NCI-H2227 treated with DMSO at 0.1 percent for 48 hours (cell line): ENCODE measurements at regions not wholly inside any gene's neighbourhood (a gene's known extent, or its start where the extent isn't known, plus 50 kb on each side); places are given as distances from the start of the nearest gene placed in this dataset.

Experiments
- DNase-seq: peaks from one replicate; lab custom pipeline; 2025; lab: John Stamatoyannopoulos, UW

GRCh38 chr11:97963528-97964331 is 1057.0 kb upstream of the CNTN5 start:
- no peak for DNase-seq

DNA sequence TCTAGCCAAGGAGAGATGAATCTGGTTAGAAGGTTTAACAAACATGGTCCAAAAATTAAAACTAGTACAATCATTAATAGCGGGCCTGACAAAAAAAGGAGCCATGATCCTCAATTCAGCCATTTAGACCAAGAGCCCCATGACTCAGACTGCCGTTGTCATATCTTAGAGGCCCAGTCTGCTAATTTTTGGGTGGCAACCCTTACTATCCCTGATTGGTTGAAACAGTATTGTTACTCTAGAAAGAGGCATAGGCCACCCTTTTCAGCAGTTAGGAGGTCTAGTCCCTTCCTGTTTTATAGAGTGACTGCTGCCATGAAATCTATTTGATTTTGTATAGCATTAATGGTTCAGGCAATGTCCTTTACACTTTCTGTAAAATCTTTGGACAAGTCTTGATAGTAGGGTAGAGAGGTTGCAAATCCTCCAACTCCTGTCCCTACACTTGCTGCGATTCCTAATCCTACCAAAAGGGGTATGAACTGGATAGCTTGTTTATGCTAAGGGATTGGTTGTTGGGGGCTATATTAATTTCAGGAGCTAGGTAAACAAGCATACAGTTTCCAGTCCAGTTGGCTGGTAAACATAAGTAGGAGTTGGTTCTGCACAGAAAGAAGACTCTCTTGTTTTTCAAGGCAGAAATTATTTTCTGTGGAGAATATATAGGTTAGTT is 1056.3 kb upstream of the CNTN5 start:
- DNase-seq = no peak

DNA sequence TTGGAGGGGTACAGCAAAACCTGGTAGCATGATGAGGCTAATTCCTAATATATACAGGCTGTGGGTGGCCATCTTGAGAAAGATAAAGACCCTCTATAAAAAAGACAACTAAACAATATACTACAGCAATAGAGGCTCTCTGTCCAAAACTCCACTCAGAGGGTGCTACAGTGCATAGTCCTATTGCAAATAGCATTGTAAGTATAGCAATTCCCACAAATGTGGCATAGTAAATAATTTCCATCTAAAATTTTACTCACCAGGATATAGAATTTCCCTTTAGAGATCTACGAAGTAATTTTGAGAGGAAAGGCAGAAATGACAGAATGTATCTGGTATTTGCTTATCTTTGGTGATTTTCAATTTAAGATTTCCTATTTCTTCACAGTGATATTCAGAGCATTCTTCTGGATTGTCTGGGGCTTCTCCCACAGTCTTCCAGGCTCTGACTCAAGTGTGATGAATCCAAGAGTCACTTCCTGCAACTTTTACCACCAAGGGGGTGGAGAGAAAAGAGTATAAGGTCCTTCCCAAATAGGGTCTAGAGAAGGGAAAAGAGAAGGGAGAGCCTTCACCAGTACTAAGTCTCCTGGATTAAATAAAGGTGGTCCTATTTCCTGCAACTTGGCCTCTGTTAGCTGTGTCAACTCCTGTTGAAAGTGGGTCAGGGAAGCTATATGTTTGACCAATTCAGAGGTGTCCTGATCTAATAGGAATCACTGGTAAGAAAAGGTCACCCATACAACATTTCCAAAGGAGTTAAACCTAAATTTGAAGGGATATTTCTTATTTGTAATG is 1054.7 kb upstream of the CNTN5 start:
- no peak for DNase-seq

- DNase-seq = no peak
These were observed 1053.8 kb upstream of the CNTN5 start for GRCh38 chr11:97966901-97967300.

GRCh38 chr11:97968071-97968470 is 1052.7 kb upstream of the CNTN5 start:
- no peak for DNase-seq

DNA sequence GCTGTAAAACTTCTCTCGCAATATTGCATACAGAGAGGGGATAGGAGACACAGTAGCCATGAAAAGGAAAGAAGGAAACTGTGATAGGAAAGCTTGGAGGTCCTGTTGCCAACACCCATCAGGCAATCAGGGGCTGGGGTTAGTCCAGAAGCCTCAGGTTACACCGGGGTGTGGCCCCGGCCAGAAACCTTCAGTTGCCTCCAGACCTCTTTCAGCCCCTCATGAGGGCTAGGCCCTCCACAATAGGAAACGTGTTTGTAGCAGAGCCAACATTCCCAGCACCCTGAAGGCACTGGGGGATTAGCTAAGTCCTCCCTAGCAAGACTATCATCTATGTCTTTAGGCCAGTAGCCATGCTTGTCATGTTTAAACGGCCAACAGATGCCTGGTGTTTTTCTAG is 1048.0 kb upstream of the CNTN5 start:
- no peak for DNase-seq

DNA sequence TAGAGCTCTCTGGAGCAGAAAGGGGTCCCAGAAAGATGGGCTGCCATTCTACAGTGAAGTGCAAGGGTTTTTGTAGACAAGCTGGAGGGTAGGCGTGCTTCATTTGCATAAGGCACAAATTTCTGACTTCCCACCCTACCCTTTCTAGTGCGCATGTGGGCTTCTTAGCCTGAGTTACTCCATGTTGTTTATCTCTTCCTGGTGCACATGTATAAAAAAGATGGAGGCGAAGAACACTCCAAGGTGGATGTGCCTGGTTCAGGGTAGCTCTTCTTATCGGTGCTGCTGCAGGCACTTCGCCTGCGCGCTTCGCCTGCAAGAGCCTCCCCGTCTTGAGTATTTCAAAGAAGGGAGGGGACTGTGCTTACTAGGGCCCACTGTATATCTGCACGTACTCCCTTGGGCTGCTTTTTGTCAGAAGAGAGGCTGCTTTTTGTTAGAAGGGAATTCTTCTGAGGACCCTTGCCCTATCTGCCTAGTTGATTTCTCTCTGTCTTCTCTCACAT is 1047.3 kb upstream of the CNTN5 start:
- DNase-seq = no peak

GRCh38 chr11:97974798-97975498 is 1045.8 kb upstream of the CNTN5 start:
- no peak for DNase-seq

GRCh38 chr11:97977726-97978125 is 1043.0 kb upstream of the CNTN5 start:
- no peak for DNase-seq

GRCh38 chr11:97979741-97980140 is 1041.0 kb upstream of the CNTN5 start:
- no peak for DNase-seq

GRCh38 chr11:97982512-97982911 is 1038.2 kb upstream of the CNTN5 start:
- DNase-seq = no peak

- DNase-seq = no peak
These were observed 1031.6 kb upstream of the CNTN5 start for GRCh38 chr11:97989121-97989520.

- DNase-seq = no peak
These were observed 1030.4 kb upstream of the CNTN5 start for GRCh38 chr11:97990162-97990920.

DNA sequence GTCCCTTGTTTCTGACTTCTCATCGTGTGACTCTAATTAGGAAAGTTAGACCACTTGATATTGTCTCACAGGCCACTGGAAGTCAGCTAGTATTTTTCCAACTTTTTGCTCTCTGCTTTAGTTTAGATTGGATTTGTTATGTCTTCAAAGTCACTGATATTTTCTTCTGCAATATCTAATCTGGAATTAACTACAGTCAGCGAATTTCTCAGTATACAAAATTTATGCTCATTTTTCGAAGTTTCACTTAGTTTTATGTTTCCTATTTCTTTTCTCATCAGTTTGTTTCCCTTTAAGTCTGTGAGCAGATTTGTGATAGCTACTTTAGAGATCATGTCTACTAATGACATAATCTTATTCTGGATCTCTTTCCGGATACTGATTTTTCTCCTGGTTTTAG is 1027.2 kb upstream of the CNTN5 start:
- no peak for DNase-seq

DNA sequence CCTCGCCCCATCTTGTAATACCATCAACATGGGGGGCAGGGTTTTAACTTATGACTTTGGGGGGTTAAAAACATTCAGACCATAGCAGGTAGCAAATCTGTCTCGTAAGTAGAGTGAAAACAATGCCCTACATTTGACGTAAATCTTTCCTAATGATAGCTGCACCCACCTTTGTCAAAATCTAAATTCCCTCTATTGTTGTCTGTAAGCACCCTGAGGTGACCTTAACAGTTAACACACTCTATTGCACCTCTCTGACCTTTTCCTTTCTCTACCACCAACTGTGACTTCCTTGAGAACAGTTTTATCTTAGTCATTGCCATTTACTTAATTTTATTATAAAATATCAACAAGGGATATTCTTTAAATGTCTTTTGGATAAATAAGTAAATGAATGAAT is 1024.9 kb upstream of the CNTN5 start:
- DNase-seq = no peak

DNA sequence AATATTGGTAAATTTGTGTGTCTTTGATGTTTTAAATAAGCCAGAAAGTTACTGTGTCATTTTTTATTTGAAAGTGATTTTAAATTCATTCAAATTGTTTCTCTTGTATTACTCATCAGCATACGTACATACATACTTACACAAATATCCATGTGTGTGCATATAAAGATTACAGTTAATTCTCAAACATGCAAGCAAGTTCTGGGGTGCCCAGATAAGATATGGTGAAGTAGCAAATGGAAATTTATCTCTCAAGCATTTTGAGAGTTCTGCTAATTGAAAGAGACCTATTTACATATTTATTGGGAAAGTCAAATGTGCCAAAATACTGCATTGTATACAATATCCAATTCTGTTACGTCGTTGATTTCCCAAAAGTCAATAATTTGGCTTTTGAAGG is 1024.0 kb upstream of the CNTN5 start:
- DNase-seq = no peak

- DNase-seq = no peak
These were observed 1017.0 kb upstream of the CNTN5 start for GRCh38 chr11:98003606-98004371.

GRCh38 chr11:98007072-98007471 is 1013.7 kb upstream of the CNTN5 start:
- DNase-seq = no peak

- no peak for DNase-seq
These were observed 993.1 kb upstream of the CNTN5 start for GRCh38 chr11:98027652-98028051.

DNA sequence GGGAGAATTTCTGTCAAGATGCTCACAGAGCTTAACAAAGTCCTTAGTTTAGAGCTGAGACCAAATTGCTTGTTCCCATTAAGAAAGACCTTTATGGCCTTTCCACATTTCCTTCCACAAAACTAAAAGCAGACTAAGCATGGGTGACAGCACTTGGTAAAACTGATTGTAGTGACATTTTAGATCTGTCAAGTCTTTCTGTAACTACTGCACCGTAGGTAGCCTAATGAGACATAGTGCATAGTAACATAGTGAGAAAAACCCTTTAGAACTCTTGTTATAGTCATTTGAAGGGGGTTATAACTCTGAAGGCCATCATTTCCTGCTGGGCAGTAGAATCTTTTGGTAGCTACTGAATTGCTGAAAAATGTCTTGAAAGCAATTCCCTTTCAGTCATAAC is 990.9 kb upstream of the CNTN5 start:
- no peak for DNase-seq

GRCh38 chr11:98036810-98037209 is 983.9 kb upstream of the CNTN5 start:
- no peak for DNase-seq
